Stimulated activated naive CD8-positive, alpha-beta T cell treated with anti-CD3 and anti-CD28 coated beads, Interleukin-15, amount 100 ng/mL, for 72 hours (primary cell): ENCODE measurements at regions not wholly inside any gene's neighbourhood (a gene's known extent, or its start where the extent isn't known, plus 50 kb on each side); places are given as distances from the start of the nearest gene placed in this dataset.

Source experiments
- ATAC-seq: fragments of 150-1000 bp; cut with Tn5 transposase; 2 replicates; pipeline ENCODE4 v1.10.0; 2021; ENCODE audit warnings: mild to moderate bottlenecking, moderate library complexity
- DNase-seq, 2 donors: peaks; one replicate each; pipeline ENCODE4 v3.0.0; 2021 to 2022
- H3K27ac Mint-ChIP-seq, 2 donors: one replicate each; pipeline ENCODE4 v1.8.0; 2022; ENCODE audit warnings: mild to moderate bottlenecking in 2 of 2, mixed read lengths in 2 of 2, moderate library complexity in 2 of 2
- H3K27me3 Mint-ChIP-seq: one replicate; pipeline ENCODE4 v1.8.0; 2022; ENCODE audit warnings: mixed read lengths
- H3K4me1 Mint-ChIP-seq: one replicate; pipeline ENCODE4 v1.8.0; 2022; ENCODE audit warnings: mild to moderate bottlenecking, mixed read lengths
- H3K4me3 Mint-ChIP-seq, 2 donors: one replicate each; pipeline ENCODE4 v1.8.0; 2022; ENCODE audit warnings: mild to moderate bottlenecking in 2 of 2, mixed read lengths in 2 of 2, moderate library complexity in 1 of 2
- H3K9me3 Mint-ChIP-seq, 2 donors: one replicate each; pipeline ENCODE4 v1.8.0; 2022; ENCODE audit warnings: mixed read lengths in 2 of 2

DNA sequence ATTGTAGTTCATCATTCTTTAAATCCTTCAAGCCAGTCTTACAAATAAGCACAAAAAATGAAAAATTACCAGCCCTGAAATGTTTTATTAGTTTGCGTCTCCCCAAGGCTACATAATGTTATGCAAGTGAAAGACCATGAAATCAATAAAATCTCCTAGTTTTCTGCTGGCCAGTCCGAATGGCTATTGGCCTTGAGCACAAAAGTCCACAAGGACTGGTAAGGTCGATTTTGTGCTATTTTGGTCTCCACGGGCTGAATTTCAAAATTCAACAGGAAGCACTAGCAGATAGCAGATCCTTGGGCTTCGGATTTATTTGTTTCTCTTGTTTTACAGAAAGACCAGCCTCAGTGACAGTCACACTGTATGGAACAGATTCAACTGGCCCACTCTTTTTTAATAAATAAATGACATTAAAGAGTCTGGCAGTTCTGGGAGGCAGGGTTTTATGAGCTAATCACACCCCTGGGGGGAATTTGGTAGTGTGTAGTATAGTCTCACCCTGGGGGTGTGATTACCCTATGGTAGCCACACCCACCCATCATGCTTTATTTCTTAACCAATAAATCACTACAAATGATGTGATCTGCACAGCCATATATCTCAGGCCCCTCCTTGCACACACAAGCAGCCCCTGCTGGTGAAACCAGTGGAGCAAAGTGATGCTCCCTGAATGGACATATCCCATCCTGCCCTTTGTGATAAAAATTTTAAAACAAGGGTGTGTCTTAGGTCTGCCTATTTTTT lies 51.1 kb upstream of the TMEM33 start:
- DNase-seq (no peak), ATAC-seq (no peak)
- H3K27me3 Mint-ChIP-seq = peaks cover 43% of the 10 kb centered on the region
- H3K4me3 Mint-ChIP-seq = no peak overlapping the region
- H3K4me1 Mint-ChIP-seq = peaks cover 30% of the 10 kb centered on the region
- H3K9me3 Mint-ChIP-seq = no peaks in the 10 kb centered on the region
- no peak overlapping the region for H3K27ac Mint-ChIP-seq

DNA sequence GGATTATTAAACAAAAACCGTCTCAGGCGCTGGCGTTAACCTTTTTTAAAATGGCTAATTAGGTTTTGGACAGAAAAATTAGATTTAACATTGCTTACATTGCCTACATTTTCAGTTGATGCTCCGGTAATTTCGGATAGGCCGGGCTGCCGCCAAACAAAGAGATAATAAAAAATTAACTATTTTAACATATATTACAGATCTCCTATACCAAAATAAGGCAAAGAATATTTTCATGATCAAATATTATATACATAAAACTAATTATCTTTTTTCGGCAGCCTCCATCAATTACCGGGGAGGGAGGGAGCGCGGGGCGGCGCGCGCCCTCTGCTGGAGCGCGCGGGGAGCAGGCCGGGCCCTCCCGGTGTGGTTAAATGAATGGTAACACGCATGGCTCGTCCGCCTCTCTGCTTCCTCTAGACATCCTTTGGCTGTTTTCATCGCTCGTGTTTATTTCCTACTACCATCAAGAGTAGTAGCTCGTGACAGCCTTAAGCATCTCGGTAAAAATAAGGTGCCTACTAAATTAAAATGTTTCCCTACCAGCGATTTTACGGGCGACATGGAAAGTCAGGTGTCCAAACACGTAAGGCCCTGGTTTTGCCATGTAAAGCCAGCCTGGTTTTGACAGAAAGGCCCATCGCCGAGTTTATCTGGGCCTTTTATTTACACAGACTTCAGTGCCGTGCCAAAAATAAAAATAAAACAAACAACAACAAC lies 52.4 kb upstream of the TMEM33 start:
- Mint-ChIP-seq H3K27me3 (peaks cover 56% of the 10 kb centered on the region), H3K27ac (no peak overlapping the region), H3K4me3 (peak overlapping the region; percentile 63 to 74), H3K4me1 (peaks cover 39% of the 10 kb centered on the region), H3K9me3 (no peaks in the 10 kb centered on the region)
- ATAC-seq = peak; percentile 82
- DNase-seq = peak; percentile 47 to 55

DNA sequence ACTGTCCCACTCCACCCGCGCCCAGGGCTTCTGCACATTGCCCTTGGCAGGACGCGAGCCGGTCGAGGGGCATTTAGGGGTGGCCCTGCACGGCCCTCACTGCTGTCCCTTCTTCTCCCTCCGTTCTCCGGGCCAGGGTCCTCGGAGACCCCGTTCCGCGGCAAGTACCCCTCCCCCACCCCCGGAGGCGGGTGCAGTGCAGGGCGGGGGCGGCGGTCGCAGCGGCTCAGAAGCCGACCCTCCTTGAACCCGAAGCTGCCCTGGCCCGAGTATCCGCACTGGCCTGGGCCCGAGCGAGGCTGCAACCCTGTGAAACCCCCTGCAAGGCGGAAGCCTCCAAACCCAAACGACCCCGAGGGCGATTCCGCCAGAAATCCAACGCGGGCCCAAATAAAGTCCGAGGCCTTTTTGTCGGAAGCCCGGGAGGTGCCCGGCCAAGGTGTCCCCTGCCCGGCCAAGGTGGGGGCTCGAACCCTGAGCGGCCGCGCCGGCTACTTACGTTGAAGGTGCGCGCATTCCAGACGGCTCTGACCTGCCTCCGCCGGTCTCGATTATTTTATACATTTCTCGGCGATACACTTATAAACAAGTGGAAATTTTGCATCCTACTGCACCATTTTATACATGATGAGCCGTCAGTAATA lies 53.1 kb upstream of the TMEM33 start:
- peak; percentile 27 for ATAC-seq
- Mint-ChIP-seq H3K9me3 (no peaks in the 10 kb centered on the region), H3K27ac (no peak overlapping the region), H3K4me3 (peak overlapping the region; percentile 63 to 74), H3K27me3 (peaks cover 63% of the 10 kb centered on the region), H3K4me1 (peaks cover 39% of the 10 kb centered on the region)
- no peak for DNase-seq

GRCh38 chr4:41880840-41881831 lies 54.1 kb upstream of the TMEM33 start:
- ATAC-seq (no peak), DNase-seq (no peak)
- Mint-ChIP-seq H3K4me1 (peaks cover 39% of the 10 kb centered on the region), H3K27me3 (peaks cover 73% of the 10 kb centered on the region), H3K27ac (peak overlapping the region in 1 of 2 donors; percentile 86), H3K4me3 (peak overlapping the region; percentile 77 to 78), H3K9me3 (no peaks in the 10 kb centered on the region)

GRCh38 chr4:41880022-41880837 lies 55.0 kb upstream of the TMEM33 start:
- Mint-ChIP-seq H3K27me3 (peaks cover 80% of the 10 kb centered on the region), H3K4me3 (no peak overlapping the region), H3K27ac (peak overlapping the region in 1 of 2 donors; percentile 28), H3K9me3 (no peaks in the 10 kb centered on the region), H3K4me1 (peaks cover 39% of the 10 kb centered on the region)
- DNase-seq (no peak), ATAC-seq (no peak)

GRCh38 chr4:41879552-41879951 lies 55.7 kb upstream of the TMEM33 start:
- peaks cover 39% of the 10 kb centered on the region for H3K4me1 Mint-ChIP-seq
- no peak overlapping the region for H3K27ac Mint-ChIP-seq
- H3K9me3 Mint-ChIP-seq = no peaks in the 10 kb centered on the region
- DNase-seq (no peak), ATAC-seq (no peak)
- H3K27me3 Mint-ChIP-seq = peaks cover 80% of the 10 kb centered on the region
- no peak overlapping the region for H3K4me3 Mint-ChIP-seq

DNA sequence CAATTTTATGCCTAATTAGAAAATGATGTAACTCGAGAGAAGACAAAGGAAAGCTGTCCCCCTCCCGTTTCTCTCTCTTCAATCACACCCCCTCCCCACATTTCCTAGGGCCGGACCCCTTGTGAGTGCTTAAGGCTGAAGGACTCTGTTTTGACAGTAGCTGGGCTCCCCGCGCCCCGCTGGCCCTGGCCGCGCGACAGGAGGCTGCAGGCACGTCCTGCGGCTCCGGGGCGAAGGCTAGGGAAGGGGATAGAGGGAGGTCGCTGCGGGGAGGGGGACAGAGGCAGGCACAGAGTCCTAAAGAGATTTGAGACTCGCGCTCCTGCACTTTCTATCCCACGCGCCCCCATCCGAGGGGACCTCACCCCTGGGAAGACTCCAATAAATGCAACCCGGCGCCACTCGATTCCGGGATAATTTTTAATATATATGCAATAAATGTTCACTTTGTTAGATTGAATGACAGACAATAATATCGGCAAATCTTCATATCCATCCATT lies 56.2 kb upstream of the TMEM33 start:
- Mint-ChIP-seq H3K4me3 (no peak overlapping the region), H3K9me3 (no peaks in the 10 kb centered on the region), H3K4me1 (peaks cover 41% of the 10 kb centered on the region), H3K27ac (no peak overlapping the region), H3K27me3 (peaks cover 84% of the 10 kb centered on the region)
- ATAC-seq = no peak
- no peak for DNase-seq

DNA sequence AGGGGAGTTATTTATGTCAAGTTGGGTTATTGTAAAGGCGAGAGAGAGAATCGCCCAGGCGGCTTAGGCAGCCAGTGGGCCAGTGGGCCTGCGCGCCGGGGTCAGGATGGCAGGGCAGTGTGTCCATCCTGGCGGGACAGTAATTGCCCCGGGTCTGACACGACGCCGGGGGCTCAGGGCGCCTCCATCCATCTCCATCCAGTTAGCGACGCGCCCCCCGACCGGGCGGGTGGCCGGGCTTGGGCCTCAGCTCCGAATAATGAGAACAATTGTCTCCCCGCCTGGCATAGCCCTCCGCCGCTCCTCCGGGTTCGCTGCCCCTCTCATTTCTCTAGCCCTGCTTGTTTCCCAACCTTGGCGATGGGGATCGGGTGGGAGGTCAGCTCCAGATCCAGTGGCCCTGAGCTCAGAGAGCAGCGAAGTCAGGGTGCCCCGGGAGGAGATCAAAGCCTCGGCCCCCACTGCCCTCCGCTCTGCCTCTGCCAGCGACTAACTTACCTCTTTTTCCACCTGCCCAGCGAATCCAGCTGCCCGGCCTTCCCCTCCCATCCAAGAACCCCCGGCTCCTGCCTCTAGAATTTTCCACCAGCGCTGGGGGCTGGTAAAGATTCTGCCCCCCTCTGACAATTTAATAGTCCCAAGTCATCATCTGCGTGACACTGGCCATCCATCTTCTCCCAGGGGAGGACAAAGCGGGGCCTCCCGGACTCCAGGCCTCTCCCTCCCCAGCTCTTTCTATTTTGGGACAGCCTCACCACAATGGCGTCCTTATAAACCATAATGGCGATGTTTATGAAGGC lies 56.9 kb upstream of the TMEM33 start:
- Mint-ChIP-seq H3K4me1 (peaks cover 47% of the 10 kb centered on the region), H3K27me3 (peaks cover 91% of the 10 kb centered on the region), H3K4me3 (no peak overlapping the region), H3K9me3 (no peaks in the 10 kb centered on the region), H3K27ac (no peak overlapping the region)
- DNase-seq = no peak
- ATAC-seq = no peak

DNA sequence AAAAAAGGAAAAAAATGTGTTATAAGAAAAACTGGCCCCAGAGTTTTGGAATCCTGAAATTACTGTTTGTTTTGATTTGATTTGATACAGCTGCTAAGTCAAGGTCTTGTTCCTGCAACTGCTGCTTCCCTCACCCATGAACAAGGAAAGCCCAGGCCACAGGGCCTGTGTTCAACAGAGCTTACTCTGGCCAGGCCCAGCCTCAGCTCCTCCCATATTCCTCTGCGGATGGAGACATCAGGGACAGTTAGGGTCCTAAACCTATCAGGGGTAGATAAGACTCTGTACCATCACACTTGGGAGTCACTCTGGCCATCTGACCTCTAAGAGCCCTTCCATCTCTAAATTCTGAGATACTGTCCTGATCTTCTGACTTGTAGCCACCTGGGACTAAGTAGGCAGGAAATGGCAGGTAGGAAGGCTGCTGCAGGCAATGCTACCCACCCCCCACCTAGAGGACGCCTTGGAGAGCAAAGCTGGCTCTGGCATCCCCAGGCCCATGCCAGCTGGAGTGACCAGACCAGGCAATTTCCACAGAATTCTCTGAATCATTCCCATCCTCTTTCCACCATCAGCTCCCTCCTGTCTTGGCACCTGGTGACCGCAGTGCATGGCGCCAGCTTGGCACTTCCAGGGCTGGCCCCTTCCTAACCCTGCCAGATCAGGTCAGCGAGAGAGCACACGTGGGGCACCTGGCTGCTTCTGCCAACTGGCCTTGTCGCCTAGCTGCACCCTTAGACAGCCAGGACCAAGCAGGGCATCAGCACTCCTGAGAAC lies 58.0 kb upstream of the TMEM33 start:
- H3K9me3 Mint-ChIP-seq = no peaks in the 10 kb centered on the region

DNA sequence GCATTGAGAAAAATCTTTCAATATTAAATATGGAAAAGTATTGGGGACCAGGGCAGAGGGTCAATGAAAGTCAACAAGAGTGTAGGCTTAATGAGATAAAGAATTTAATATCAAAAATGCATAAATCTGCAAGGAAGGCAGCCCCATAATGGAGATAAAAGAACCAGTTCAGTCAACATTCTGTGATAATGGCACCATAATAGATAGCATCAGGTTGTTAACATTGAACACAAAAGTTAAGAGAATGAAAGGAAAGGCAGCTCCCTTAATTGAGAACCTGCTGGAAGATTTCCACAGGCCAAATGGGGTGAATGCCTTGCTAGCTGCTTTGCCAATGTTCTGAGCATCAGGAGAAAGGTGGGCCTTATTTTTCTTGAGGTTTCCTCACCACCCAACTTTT lies 60.4 kb upstream of the TMEM33 start:
- DNase-seq = no peak
- no peak for ATAC-seq
- Mint-ChIP-seq H3K27ac (no peak overlapping the region), H3K9me3 (no peaks in the 10 kb centered on the region), H3K4me1 (peaks cover 22% of the 10 kb centered on the region), H3K4me3 (no peak overlapping the region), H3K27me3 (peaks cover 95% of the 10 kb centered on the region)

More for the DNA sequence above, 58.0 kb upstream of the TMEM33 start:
- ATAC-seq (no peak), DNase-seq (no peak)
- Mint-ChIP-seq H3K4me1 (peaks cover 45% of the 10 kb centered on the region), H3K27ac (no peak overlapping the region), H3K27me3 (peaks cover 100% of the 10 kb centered on the region), H3K4me3 (no peak overlapping the region)

- no peaks in the 10 kb centered on the region for H3K9me3 Mint-ChIP-seq
Observed at GRCh38 chr4:41874398-41874797, 60.8 kb upstream of the TMEM33 start.

GRCh38 chr4:41873380-41874295 lies 61.6 kb upstream of the TMEM33 start:
- DNase-seq (no peak), ATAC-seq (no peak)
- Mint-ChIP-seq H3K27ac (no peak overlapping the region), H3K4me1 (peaks cover 12% of the 10 kb centered on the region), H3K9me3 (no peaks in the 10 kb centered on the region), H3K27me3 (peaks cover 82% of the 10 kb centered on the region), H3K4me3 (no peak overlapping the region)

More at GRCh38 chr4:41874398-41874797, 60.8 kb upstream of the TMEM33 start:
- Mint-ChIP-seq H3K4me1 (peaks cover 17% of the 10 kb centered on the region), H3K27me3 (peaks cover 90% of the 10 kb centered on the region), H3K4me3 (no peak overlapping the region), H3K27ac (no peak overlapping the region)
- ATAC-seq (no peak), DNase-seq (no peak)
